ENCODE measurements at regions not wholly inside any gene's neighbourhood (a gene's known extent, or its start where the extent isn't known, plus 50 kb on each side); places are given as distances from the start of the nearest gene placed in this dataset.

DNA sequence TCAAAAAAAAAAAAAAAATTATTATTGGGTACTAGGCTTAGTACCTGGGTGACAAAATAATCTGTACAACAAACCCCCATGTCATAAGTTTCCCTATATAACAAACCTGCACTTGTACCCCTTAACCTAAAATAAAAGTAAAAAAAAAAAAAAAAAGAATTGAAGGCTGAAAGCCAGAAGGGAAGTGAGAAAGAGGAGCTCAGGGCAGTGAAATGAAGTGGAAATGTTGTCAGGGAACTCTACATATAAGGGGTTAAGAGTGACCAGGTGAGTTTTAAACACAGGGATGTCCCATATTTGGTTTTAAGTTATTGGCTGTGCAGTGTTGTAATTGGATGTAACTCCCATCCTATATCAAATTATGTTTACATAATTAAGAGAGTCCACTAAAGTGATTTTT is 85.7 kb upstream of the ABCD3 start (continued):
- TF ChIP-seq TSHZ2 (CRISPR knock-in tag; IDR thresholded peaks at IDR 0.05): no peak
- no peak for TF ChIP-seq BACH2 (CRISPR knock-in tag; IDR thresholded peaks at IDR 0.05; ENCODE audit: borderline replicate concordance)
- TF ChIP-seq, protein P1, sequence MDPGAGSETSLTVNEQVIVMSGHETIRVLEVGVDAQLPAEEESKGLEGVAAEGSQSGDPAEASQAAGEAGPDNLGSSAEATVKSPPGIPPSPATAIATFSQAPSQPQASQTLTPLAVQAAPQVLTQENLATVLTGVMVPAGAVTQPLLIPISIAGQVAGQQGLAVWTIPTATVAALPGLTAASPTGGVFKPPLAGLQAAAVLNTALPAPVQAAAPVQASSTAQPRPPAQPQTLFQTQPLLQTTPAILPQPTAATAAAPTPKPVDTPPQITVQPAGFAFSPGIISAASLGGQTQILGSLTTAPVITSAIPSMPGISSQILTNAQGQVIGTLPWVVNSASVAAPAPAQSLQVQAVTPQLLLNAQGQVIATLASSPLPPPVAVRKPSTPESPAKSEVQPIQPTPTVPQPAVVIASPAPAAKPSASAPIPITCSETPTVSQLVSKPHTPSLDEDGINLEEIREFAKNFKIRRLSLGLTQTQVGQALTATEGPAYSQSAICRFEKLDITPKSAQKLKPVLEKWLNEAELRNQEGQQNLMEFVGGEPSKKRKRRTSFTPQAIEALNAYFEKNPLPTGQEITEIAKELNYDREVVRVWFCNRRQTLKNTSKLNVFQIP (CRISPR knock-in tag; IDR thresholded peaks at IDR 0.05; ENCODE audit: borderline replicate concordance, low read depth): no peak
- no peak for TF ChIP-seq ESRRG (CRISPR knock-in tag; IDR thresholded peaks at IDR 0.05)

DNA sequence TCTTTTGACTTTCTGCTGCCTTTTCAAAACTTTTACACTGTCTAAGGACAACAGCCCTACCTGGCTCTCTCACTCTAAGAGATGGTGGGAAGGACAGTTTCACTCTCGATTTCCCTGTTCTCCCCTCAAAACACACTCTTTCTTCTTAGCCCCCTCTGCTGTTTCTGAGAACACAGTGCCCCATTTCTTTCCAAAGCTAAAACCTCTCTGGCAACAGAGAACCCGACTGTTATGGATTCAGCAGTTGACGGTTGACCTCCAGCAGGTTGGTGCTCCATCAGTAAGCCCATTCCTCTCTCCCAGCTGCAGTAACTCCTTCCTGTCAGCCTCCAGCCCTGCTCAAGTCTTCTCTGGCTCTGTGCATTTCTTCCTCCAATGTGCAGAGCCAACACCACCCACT is 88.2 kb upstream of the ABCD3 start:
- peak; percentile 11; the same call in 1 of the 3 replicates for ATAC-seq
- TF ChIP-seq, protein P2, sequence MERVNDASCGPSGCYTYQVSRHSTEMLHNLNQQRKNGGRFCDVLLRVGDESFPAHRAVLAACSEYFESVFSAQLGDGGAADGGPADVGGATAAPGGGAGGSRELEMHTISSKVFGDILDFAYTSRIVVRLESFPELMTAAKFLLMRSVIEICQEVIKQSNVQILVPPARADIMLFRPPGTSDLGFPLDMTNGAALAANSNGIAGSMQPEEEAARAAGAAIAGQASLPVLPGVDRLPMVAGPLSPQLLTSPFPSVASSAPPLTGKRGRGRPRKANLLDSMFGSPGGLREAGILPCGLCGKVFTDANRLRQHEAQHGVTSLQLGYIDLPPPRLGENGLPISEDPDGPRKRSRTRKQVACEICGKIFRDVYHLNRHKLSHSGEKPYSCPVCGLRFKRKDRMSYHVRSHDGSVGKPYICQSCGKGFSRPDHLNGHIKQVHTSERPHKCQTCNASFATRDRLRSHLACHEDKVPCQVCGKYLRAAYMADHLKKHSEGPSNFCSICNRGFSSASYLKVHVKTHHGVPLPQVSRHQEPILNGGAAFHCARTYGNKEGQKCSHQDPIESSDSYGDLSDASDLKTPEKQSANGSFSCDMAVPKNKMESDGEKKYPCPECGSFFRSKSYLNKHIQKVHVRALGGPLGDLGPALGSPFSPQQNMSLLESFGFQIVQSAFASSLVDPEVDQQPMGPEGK (CRISPR knock-in tag; IDR thresholded peaks at IDR 0.05; ENCODE audit: borderline replicate concordance): no peak
- TF ChIP-seq ZNF565 (CRISPR knock-in tag; conservative IDR thresholded peaks at IDR 0.05; ENCODE audit: low read depth) (no peak), CSDC2 (CRISPR knock-in tag; IDR thresholded peaks at IDR 0.05) (no peak), ESRRG (CRISPR knock-in tag; IDR thresholded peaks at IDR 0.05) (no peak), SNAI2 (CRISPR knock-in tag; IDR thresholded peaks at IDR 0.05) (no peak), CSRNP3 (CRISPR knock-in tag; IDR thresholded peaks at IDR 0.05) (no peak), TCF4 (CRISPR knock-in tag; IDR thresholded peaks at IDR 0.05; ENCODE audit: borderline replicate concordance) (no peak), TOX (CRISPR knock-in tag; IDR thresholded peaks at IDR 0.05; ENCODE audit: borderline replicate concordance) (no peak), ARNTL (CRISPR knock-in tag; IDR thresholded peaks at IDR 0.05; ENCODE audit: borderline replicate concordance, low read depth) (no peak), TSHZ2 (CRISPR knock-in tag; IDR thresholded peaks at IDR 0.05) (no peak), BACH2 (CRISPR knock-in tag; IDR thresholded peaks at IDR 0.05; ENCODE audit: borderline replicate concordance) (no peak), ZC3H10 (CRISPR knock-in tag; IDR thresholded peaks at IDR 0.05) (no peak), GLIS3 (CRISPR knock-in tag; IDR thresholded peaks at IDR 0.05) (no peak), ZFP30 (CRISPR knock-in tag; IDR thresholded peaks at IDR 0.05) (no peak)

DNA sequence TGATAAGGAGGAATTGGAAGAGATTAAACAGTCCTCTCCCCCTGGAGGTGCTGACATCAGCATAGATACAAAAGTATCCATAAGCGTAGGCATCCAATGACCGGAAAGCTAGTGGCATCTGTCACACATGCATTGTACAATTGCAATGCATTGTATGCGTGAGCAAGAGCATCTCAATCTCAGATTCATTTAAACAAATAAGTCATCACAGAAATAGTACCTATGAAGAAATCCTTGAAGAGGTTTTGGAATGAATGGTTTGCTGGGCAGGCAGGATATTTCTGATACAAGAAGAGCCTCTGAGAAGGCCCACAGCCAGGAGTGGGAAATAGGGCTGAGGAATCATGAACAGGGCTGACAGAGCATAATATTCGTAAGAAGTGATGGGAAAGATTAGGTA is 88.9 kb upstream of the ABCD3 start:
- TF ChIP-seq ZFP30 (CRISPR knock-in tag; IDR thresholded peaks at IDR 0.05) (no peak), SNAI2 (CRISPR knock-in tag; IDR thresholded peaks at IDR 0.05) (no peak), CSRNP3 (CRISPR knock-in tag; IDR thresholded peaks at IDR 0.05) (no peak), TCF4 (CRISPR knock-in tag; IDR thresholded peaks at IDR 0.05; ENCODE audit: borderline replicate concordance) (no peak), ESRRG (CRISPR knock-in tag; IDR thresholded peaks at IDR 0.05) (no peak), ZNF565 (CRISPR knock-in tag; conservative IDR thresholded peaks at IDR 0.05; ENCODE audit: low read depth) (no peak), ZNF70 (CRISPR knock-in tag; IDR thresholded peaks at IDR 0.05) (no peak), RARB (CRISPR knock-in tag; IDR thresholded peaks at IDR 0.05) (no peak), TSHZ2 (CRISPR knock-in tag; IDR thresholded peaks at IDR 0.05) (no peak), CSDC2 (CRISPR knock-in tag; IDR thresholded peaks at IDR 0.05) (no peak)
- no peak for ATAC-seq

Measured in SK-N-SH treated with all-trans-retinoic acid at 6 μM for 48 hours (cell line).